Neural progenitor cell (in vitro differentiated cells): ENCODE measurements at regions not wholly inside any gene's neighbourhood (a gene's known extent, or its start where the extent isn't known, plus 50 kb on each side); places are given as distances from the start of the nearest gene placed in this dataset.

Source experiments
- EZH2 ChIP-seq: fragments of 200-600 bp; sonication (generic); IDR thresholded peaks from 2 replicates; pipeline ENCODE4 v1.6.1; 2017; ENCODE audit warnings: antibody characterized with exemption, mild to moderate bottlenecking, moderate library complexity
- TF ChIP-seq, protein P1 (sequence below): fragments of 200-600 bp; sonication (generic); IDR thresholded peaks from 2 replicates; pipeline ENCODE4 v1.5.1; 2017; ENCODE audit warnings: antibody characterized with exemption, mild to moderate bottlenecking

DNA sequence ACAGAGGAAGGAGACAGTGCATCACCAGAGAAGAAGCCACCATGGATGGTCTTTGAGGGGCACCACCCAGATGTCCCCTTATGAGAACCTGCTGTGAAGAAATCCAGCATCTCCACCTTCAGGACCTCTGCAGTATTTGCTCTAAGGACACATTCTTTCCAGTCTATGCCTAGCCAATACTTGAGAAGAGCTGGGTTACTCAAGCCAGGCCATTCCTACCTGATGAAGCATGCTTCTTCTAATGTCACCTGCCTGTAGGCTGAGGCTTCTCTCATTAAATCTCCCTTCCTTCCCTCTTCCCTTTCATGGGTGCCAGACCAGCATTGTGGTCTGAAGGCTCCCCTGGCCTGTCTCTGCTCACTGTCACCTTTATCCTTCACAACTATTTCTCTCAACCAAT lies 654.5 kb upstream of the AUTS2 start:
- TF ChIP-seq, protein P1, sequence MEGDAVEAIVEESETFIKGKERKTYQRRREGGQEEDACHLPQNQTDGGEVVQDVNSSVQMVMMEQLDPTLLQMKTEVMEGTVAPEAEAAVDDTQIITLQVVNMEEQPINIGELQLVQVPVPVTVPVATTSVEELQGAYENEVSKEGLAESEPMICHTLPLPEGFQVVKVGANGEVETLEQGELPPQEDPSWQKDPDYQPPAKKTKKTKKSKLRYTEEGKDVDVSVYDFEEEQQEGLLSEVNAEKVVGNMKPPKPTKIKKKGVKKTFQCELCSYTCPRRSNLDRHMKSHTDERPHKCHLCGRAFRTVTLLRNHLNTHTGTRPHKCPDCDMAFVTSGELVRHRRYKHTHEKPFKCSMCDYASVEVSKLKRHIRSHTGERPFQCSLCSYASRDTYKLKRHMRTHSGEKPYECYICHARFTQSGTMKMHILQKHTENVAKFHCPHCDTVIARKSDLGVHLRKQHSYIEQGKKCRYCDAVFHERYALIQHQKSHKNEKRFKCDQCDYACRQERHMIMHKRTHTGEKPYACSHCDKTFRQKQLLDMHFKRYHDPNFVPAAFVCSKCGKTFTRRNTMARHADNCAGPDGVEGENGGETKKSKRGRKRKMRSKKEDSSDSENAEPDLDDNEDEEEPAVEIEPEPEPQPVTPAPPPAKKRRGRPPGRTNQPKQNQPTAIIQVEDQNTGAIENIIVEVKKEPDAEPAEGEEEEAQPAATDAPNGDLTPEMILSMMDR, result no peak
- no peak for TF ChIP-seq EZH2
